Spleen (tissue), 11 donors: ENCODE measurements at regions not wholly inside any gene's neighbourhood (a gene's known extent, or its start where the extent isn't known, plus 50 kb on each side); places are given as distances from the start of the nearest gene placed in this dataset.

ENCODE experiments used
- DNase-seq: peaks from one replicate; pipeline ENCODE4 v3.0.0-alpha.2; 2020
- H3K27ac ChIP-seq, 8 donors: fragments of 200-600 bp; sonication (generic) in 7 of 8; 1 replicate in 4 of 8; 2 replicates in 4 of 8; pipeline versions ENCODE4 v1.5.0 to v1.8.0; 2016 to 2021; ENCODE audit warnings: inconsistent platforms in 4 of 8, mild to moderate bottlenecking in 4 of 8, moderate library complexity in 1 of 8
- H3K27me3 ChIP-seq, 7 donors: fragments of 200-600 bp; sonication (generic) in 6 of 7; replicated peaks in 1 of 7; 1 replicate in 4 of 7; 2 replicates in 3 of 7; pipeline versions ENCODE4 v1.5.0 to v1.8.0; 2016 to 2021; ENCODE audit warnings: inconsistent platforms in 3 of 7, mild to moderate bottlenecking in 1 of 7
- H3K36me3 ChIP-seq, 6 donors: fragments of 200-600 bp; sonication (generic) in 5 of 6; 1 replicate in 4 of 6; 2 replicates in 2 of 6; pipeline versions ENCODE4 v1.5.0 to v1.8.0; 2016 to 2021; ENCODE audit warnings: inconsistent platforms in 2 of 6
- H3K4me1 ChIP-seq, 6 donors: fragments of 200-600 bp; sonication (generic) in 5 of 6; 1 replicate in 3 of 6; 2 replicates in 3 of 6; pipeline versions ENCODE4 v1.5.0 to v1.8.0; 2016 to 2021; ENCODE audit warnings: inconsistent platforms in 3 of 6
- H3K4me3 ChIP-seq, 8 donors: fragments of 200-600 bp; sonication (generic) in 7 of 8; 1 replicate in 4 of 8; 2 replicates in 4 of 8; pipeline versions ENCODE4 v1.5.0 to v1.8.0; 2016 to 2021; ENCODE audit warnings: inconsistent platforms in 4 of 8, mild to moderate bottlenecking in 4 of 8, moderate library complexity in 2 of 8
- H3K9me3 ChIP-seq, 8 donors: fragments of 200-600 bp; sonication (generic) in 7 of 8; 1 replicate in 4 of 8; 2 replicates in 4 of 8; pipeline versions ENCODE4 v1.5.0 to v1.8.0; 2016 to 2021; ENCODE audit warnings: inconsistent platforms in 4 of 8
- CTCF ChIP-seq, 11 experiments: fragments of 200-600 bp in 7 of 11; fragments of 450-650 bp in 4 of 11; sonication (generic) in 4 of 11; IDR thresholded peaks in 8 of 11; conservative IDR thresholded peaks in 3 of 11; 1 replicate in 7 of 11; 2 replicates in 4 of 11; pipeline versions ENCODE4 v1.4.0 to v1.8.0; 2016 to 2021; ENCODE audit warnings: antibody characterized with exemption in 11 of 11, inconsistent platforms in 4 of 11, mild to moderate bottlenecking in 1 of 11
- POLR2A ChIP-seq, 3 donors: fragments of 450-650 bp; IDR thresholded peaks; one replicate each; pipeline ENCODE4 v1.5.1; 2017; ENCODE audit warnings: antibody characterized with exemption in 3 of 3, mild to moderate bottlenecking in 1 of 3
- POLR2AphosphoS5 ChIP-seq, 3 donors: sonication (generic); formaldehyde crosslinking; IDR thresholded peaks; one replicate each; pipeline ENCODE4 v1.5.1; 2017; ENCODE audit warnings: antibody characterized with exemption in 3 of 3
- WGBS, 5 donors: extraction: QIAGEN DNeasy Blood & Tissue Kit in 3 of 5; methylation state at CpG; one replicate each; pipeline versions ENCODE4 v1.1.5 to v1.1.7; 2013 to 2018; 5-methylcytosine and 5-hydroxymethylcytosine counted together
- intact Hi-C: fragments of 100-400 bp; cut with DNase I; formaldehyde crosslinking; loops from one replicate; pipeline ENCODE4 v1.15.0; 2023; ENCODE audit warnings: low total_unique reads
- donor health status: healthy with polysubstance abuse.
- donor health status: DM: no; HTN: no; CAD: no; lungs with moderate emphysema.
- donor health status: DM: no; HTN: no; CAD: no.
- donor health status: Bipolar disorder and iron deficiency.
- donor health status: healthy.
- donor health status: DM: no; HTN: no; CAD: no.
- donor health status: DM: yes; HTN: yes; CAD: no.

DNA sequence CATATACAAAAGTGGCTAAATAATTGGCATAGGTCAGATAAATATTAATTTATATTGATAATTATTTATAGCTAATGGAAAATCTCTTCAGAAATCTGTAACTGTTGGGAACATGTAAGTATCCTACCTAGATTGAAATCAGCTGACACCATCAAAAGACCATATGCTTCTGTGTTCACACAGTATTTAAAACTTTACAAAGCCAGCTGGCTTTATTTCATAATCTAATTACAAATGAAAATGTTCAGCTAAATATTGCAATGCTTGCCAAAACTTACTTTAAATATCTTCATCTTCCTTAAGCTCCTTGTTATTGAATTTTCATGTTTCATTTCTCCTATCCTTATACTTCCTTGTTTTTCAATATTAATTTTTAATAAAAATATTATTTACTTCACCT is 190.9 kb upstream of the DOK6 start:
- TF ChIP-seq POLR2A (IDR thresholded peaks at IDR 0.05) (no peak), CTCF (IDR thresholded peaks at IDR 0.05 in 8 of 11, conservative IDR thresholded peaks at IDR 0.05 in 3 of 11) (no peak), POLR2AphosphoS5 (IDR thresholded peaks at IDR 0.05) (no peak)
- H3K4me1 ChIP-seq: no peaks in the 10 kb centered on the region
- intact Hi-C loops: no loop called here
- H3K4me3 ChIP-seq: no peak overlapping the region
- no peaks in the 10 kb centered on the region for H3K36me3 ChIP-seq
- no peak for DNase-seq
- H3K27me3 ChIP-seq: no peaks in the 10 kb centered on the region
- H3K27ac ChIP-seq: no peak overlapping the region
- H3K9me3 ChIP-seq: no peaks in the 10 kb centered on the region

GRCh38 chr18:69213842-69214241 is 186.8 kb upstream of the DOK6 start:
- Histone ChIP-seq H3K4me1 (no peaks in the 10 kb centered on the region), H3K27ac (no peak overlapping the region), H3K9me3 (no peaks in the 10 kb centered on the region), H3K36me3 (no peaks in the 10 kb centered on the region), H3K27me3 (no peaks in the 10 kb centered on the region), H3K4me3 (no peak overlapping the region)
- intact Hi-C loops: no loop called here
- 88 to 92% (median 90%) methylated on average over 3 of the region's 3 CpGs for WGBS, 5 donors
- TF ChIP-seq POLR2A (IDR thresholded peaks at IDR 0.05) (no peak), CTCF (IDR thresholded peaks at IDR 0.05 in 8 of 11, conservative IDR thresholded peaks at IDR 0.05 in 3 of 11) (no peak), POLR2AphosphoS5 (IDR thresholded peaks at IDR 0.05) (no peak)
- no peak for DNase-seq

DNA sequence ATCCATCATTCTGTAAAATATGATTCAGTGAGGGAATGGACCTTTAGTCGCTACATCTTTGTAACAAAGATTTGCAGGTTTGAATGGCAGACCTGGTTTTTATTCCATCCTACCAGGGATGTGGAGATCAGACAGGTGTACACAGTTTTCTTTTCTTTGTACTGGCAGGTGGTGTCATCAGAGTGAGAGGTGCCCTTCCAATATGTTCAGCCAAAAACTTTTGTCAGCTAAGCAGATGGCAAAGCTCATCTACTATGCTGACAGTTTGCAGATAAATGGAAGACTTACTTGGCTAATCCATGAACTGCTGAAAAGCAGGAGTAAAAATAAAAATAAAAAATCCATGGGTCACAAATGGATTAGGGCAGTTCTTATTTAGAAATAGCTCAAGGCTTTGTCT is 185.5 kb upstream of the DOK6 start:
- no peak for TF ChIP-seq POLR2A (IDR thresholded peaks at IDR 0.05)
- no peak for TF ChIP-seq CTCF (IDR thresholded peaks at IDR 0.05 in 8 of 11, conservative IDR thresholded peaks at IDR 0.05 in 3 of 11)
- TF ChIP-seq POLR2AphosphoS5 (IDR thresholded peaks at IDR 0.05): no peak
- Histone ChIP-seq H3K36me3 (no peaks in the 10 kb centered on the region), H3K4me1 (no peaks in the 10 kb centered on the region), H3K9me3 (no peaks in the 10 kb centered on the region), H3K4me3 (no peak overlapping the region), H3K27ac (no peak overlapping the region), H3K27me3 (no peaks in the 10 kb centered on the region)
- DNase-seq: no peak
- intact Hi-C loops: no loop called here
- WGBS, 5 donors: 85 to 98% (median 92%) methylated on average over 1 of the region's 1 CpG

DNA sequence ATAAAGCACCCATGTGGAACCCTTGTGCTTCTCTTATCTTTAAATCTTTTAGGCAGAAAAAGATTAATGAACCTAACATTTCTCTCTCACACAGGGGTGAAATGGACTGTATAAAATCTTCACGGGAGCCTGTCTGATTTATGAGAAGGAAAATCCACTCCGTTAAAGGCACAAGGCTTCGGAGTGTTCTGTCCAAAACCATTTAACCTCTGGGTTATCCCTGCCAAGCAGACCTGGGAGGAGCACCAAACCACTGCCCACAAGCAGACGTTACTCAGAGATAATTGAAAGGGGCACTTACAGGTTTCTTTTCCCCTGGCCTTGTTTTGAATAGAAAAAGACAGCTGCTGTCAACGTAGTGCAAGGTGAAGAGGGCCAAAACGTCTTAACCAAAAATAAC is 184.4 kb upstream of the DOK6 start:
- WGBS, 5 donors: 39 to 43% (median 42%) methylated on average over 6 of the region's 6 CpGs
- Histone ChIP-seq H3K27me3 (no peaks in the 10 kb centered on the region), H3K36me3 (no peaks in the 10 kb centered on the region), H3K27ac (no peak overlapping the region), H3K4me1 (no peaks in the 10 kb centered on the region), H3K9me3 (no peaks in the 10 kb centered on the region), H3K4me3 (no peak overlapping the region)
- TF ChIP-seq POLR2A (IDR thresholded peaks at IDR 0.05) (no peak), CTCF (IDR thresholded peaks at IDR 0.05 in 8 of 11, conservative IDR thresholded peaks at IDR 0.05 in 3 of 11) (no peak), POLR2AphosphoS5 (IDR thresholded peaks at IDR 0.05) (no peak)
- intact Hi-C loops: no loop called here
- DNase-seq: no peak
